Transverse colon (tissue), 4 donors: ENCODE measurements at regions not wholly inside any gene's neighbourhood (a gene's known extent, or its start where the extent isn't known, plus 50 kb on each side); places are given as distances from the start of the nearest gene placed in this dataset.

Experiments
- EP300 ChIP-seq: sonication (generic); formaldehyde crosslinking; IDR thresholded peaks from one replicate; pipeline ENCODE4 v1.6.1; 2017; ENCODE audit warnings: antibody characterized with exemption, low read depth
- POLR2A ChIP-seq: fragments of 450-650 bp; IDR thresholded peaks from one replicate; pipeline ENCODE4 v1.6.1; 2016; ENCODE audit warnings: antibody characterized with exemption, mild to moderate bottlenecking, moderate library complexity
- POLR2AphosphoS5 ChIP-seq, 3 donors: sonication (generic); formaldehyde crosslinking; IDR thresholded peaks; one replicate each; pipeline ENCODE4 v1.6.1; 2016; ENCODE audit warnings: antibody characterized with exemption in 3 of 3
- TF ChIP-seq, protein P1 (sequence below), 5 experiments: fragments of 200-600 bp in 3 of 5; fragments of 450-650 bp in 2 of 5; sonication (generic) in 3 of 5; IDR thresholded peaks; 1 replicate in 2 of 5; 2 replicates in 3 of 5; pipeline ENCODE4 v1.5.1; 2016 to 2017; ENCODE audit warnings: antibody characterized with exemption in 5 of 5, inconsistent platforms in 3 of 5, mild to moderate bottlenecking in 2 of 5, moderate library complexity in 1 of 5

DNA sequence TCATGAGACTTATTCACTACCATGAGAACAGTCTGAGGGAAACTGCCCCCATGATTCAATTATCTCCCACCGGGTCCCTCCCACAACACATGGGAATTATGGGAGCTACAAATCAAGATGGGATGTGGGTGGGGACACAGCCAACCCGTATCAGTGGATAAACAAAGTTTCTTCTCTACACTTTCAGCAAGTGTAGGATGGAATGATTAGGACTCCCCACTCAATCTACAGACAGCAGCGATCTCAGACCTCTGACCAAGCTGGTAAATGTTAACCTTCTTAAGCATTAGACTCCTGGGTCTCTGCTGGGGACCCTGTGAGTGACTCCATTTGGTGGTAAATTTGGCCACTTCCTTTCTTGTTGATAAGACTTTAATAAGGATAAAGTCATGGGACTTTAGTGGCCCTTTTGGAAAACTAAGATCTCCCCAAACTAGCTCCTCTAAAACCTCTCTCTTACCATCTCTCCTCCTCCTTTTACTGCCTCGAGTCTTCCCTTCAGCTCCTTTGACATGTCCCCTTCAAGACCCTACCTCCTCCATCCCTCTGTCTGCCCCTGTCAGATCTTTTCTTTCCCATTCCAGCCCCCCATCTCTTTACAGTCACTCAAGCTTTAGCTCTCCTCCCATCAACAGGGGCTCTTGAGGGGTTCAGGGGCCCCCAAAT is 71.9 kb downstream of the MYL12B start:
- no peak for TF ChIP-seq EP300
- TF ChIP-seq POLR2A: no peak
- TF ChIP-seq, protein P1, sequence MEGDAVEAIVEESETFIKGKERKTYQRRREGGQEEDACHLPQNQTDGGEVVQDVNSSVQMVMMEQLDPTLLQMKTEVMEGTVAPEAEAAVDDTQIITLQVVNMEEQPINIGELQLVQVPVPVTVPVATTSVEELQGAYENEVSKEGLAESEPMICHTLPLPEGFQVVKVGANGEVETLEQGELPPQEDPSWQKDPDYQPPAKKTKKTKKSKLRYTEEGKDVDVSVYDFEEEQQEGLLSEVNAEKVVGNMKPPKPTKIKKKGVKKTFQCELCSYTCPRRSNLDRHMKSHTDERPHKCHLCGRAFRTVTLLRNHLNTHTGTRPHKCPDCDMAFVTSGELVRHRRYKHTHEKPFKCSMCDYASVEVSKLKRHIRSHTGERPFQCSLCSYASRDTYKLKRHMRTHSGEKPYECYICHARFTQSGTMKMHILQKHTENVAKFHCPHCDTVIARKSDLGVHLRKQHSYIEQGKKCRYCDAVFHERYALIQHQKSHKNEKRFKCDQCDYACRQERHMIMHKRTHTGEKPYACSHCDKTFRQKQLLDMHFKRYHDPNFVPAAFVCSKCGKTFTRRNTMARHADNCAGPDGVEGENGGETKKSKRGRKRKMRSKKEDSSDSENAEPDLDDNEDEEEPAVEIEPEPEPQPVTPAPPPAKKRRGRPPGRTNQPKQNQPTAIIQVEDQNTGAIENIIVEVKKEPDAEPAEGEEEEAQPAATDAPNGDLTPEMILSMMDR (IDR thresholded peaks at IDR 0.05): no peak
- no peak for TF ChIP-seq POLR2AphosphoS5 (IDR thresholded peaks at IDR 0.05)
